IPS-18c (cell line): ENCODE measurements at regions not wholly inside any gene's neighbourhood (a gene's known extent, or its start where the extent isn't known, plus 50 kb on each side); places are given as distances from the start of the nearest gene placed in this dataset.

Source experiments
- H3K4me3 ChIP-seq: 2 replicates; pipeline ENCODE4 v1.7.0; 2013; ENCODE audit warnings: low read depth, mild to moderate bottlenecking, low read length, moderate library complexity; ENCODE audit not compliant: insufficient read depth
- H3K9me3 ChIP-seq: one replicate; pipeline ENCODE4 v1.6.1; 2013; ENCODE audit warnings: mild to moderate bottlenecking, low read length, moderate library complexity; ENCODE audit not compliant: control insufficient read depth, insufficient read depth

DNA sequence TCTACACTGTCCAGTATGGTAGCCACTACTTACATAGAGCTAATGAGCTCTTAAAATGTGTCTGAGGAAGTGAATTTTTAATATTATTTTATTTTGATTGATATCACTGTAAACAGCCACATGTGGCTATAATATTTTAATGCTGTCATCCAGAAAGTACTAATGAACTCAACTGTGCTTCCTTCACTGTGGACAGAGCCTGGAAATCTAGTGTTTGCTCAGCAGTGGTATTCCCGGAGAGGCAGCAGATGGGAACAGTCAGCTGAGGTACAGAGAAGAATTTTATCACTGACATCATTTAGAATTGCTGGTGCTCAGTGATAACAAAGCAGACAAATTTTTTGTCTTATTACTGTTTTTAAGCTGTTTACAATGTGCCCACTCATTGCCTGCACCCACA, 68.7 kb upstream of the ACP3 start:
- Histone ChIP-seq H3K4me3 (no peak overlapping the region), H3K9me3 (no peaks in the 10 kb centered on the region)

DNA sequence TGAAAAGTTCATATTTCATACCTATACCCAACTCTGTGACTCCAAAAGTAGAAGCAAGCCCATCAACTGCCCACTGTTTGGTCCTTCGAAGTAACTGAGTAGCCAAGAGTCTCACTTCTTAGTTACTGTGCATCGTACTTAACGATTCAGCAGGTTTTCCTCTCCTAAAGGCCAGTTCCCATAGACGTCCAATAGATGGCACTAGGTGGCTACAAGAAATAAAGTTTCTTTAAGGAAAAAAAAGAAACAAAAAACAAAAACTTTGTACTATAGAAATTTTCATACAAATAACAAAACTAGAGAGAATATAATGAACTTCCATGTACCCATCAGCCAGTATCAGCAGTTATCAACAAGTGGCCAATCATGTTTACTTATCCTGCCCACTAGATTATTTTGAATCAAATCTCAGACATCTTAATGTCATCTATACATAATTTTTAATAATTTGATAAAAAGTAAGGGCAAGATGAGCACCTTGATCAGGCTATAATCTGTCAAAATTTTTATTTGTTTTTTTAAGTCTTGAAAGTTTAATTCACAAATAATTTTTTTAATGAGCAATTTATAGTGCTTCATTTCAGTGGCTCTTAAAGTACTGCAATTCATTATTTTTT, 63.8 kb upstream of the ACP3 start:
- no peaks in the 10 kb centered on the region for H3K9me3 ChIP-seq
- no peak overlapping the region for H3K4me3 ChIP-seq

DNA sequence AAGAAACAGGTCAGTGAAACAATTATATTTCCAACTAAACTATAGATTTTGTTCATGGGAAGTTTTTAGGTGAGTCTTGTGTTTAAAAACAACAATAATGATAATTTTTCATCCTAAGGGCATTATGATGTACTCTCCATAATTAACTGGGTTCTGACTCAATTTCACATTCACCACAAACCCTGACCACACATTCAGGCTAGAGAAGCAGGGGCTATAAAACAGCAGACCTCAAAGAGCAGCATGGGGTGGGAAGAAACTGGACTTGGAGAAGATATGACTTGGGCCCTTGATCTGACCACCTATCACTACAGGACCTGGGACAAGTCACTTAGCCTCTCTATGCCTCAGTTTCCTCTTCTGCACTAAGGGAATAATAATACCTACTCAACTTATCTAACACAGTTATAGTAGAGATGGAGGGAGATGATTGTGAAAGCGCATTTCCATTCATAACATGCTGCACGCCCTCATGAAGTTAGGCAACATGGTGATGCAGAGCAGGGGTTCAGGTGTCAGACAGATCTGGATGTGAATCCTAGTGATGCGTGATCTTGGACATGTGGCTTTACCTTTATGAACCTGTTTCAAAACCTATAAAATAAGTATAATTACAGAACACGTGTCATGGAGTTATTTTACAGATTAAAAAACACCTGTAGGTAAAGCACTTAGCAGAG, 63.0 kb upstream of the ACP3 start:
- Histone ChIP-seq H3K9me3 (no peaks in the 10 kb centered on the region), H3K4me3 (no peak overlapping the region)

DNA sequence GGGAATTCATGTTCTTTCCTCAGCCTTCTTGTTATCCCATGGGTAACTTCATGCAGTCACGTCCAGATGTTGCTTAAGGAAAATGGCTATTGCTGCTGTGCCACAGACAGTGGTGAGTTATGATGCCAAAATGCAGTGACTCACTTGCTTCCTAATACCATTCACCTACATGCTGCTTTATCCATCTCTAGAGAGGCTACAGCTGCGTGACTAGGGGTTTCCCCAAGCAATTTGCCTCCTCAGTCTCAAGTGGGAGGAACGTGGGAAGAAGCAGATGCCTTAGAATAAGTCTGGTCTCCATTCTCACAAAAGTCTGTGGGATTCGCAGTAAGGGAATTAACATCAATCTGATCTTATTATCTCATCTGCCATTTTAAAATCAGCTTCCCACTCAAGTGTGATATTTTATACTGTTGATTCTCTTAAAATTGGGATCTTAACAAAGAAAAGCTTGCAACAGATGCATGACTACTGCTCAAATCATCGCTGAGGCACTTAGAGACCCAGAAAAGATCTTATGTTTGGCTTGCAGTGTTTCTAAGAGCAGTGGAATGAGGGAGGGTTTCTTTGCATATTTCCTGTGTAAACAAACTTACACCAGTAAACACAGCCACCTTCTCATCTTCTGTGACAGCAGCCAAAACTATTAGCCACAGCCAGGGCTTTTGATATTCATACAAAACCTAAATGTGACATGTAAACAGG, 62.0 kb upstream of the ACP3 start:
- Histone ChIP-seq H3K9me3 (no peaks in the 10 kb centered on the region), H3K4me3 (no peak overlapping the region)

DNA sequence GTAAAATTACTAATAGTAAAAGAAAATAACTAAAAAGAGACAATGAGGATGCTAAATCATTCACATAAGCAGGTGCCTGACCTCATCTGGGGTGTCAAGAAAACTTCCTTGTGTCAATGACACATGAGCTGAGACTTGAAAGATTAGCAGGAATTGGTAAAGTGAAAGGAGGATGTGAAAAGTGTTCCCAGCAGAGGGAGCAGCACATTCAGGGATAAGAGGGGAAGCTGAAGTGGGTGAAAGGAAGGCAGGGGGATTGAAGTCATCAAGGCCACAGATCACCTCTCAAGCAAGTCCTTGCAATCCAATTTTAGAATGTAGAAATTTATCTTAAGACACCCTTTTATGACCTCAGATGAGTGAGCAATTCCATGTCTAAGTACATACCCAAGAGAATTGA, 60.2 kb upstream of the ACP3 start:
- Histone ChIP-seq H3K4me3 (no peak overlapping the region), H3K9me3 (no peaks in the 10 kb centered on the region)

DNA sequence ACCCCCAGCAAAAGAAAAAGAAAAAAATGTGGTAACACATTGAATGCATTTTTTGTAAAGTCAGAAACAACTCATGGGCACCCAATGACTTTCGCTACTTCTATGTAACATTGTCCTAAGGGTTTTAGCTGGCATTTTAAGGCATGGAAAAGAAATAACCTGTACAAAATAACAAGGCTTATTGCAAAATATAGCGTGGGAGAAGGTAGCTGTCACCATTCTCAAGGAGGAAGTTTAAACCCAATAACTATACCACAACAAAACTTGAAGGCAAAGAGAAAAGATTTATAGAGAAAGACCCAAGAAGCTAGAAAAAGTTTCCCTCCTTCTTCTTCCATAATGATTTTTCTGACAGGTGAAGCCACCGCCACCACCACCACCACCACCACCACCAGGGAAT, 55.7 kb upstream of the ACP3 start:
- Histone ChIP-seq H3K9me3 (no peaks in the 10 kb centered on the region), H3K4me3 (no peak overlapping the region)

DNA sequence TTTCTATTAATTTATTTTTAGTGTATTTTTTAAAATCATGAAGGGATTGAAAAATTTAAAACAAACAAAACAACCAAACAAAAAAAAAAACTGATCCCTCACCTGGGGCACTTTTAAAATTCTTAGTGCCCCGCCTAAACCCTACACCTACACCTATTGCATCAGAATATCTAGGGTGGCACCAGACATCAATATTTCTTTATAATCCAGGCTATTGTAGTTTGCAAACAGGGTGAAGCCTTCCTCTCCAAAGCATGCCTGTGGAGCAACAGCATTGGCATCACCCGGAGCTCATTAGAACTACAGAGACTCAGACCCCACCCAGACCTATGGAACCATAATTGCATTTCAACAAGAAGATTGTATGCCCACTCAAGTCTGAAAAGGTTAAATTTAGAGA, 54.9 kb upstream of the ACP3 start:
- H3K4me3 ChIP-seq = no peak overlapping the region
- H3K9me3 ChIP-seq = no peaks in the 10 kb centered on the region

DNA sequence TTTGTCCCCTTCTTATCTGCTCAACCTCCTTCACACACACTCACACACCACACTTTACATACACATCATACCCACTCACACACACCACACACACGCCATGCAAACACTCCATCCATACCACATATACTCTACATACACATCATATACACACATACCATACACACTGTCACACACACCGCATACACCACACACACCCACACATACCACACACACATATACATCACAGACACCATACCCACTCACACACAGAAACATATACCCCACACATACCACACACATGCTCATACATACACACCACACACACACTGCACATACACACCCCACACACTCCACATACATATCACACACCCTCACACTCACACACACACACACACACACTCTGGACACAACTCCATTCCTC, 54.3 kb upstream of the ACP3 start:
- no peaks in the 10 kb centered on the region for H3K9me3 ChIP-seq
- H3K4me3 ChIP-seq = no peak overlapping the region

DNA sequence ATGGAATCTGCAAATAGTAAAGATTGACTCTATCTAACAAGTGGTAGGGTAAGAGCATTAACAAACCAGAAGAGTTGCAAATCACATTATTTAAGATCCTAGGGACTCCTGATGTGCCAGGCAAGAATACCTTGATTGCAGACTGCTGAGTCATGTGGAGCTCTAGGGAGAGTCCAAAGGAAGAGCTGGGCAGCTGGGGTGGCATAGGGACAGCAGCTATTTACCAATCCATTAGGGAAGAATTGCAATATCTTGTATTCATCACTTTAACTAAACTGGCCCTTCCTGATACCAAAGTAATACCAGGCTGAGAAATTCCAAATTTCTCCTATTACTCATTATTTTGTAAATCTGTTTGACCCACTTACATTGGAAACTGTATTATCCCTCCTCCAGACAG, 52.2 kb upstream of the ACP3 start:
- Histone ChIP-seq H3K9me3 (no peaks in the 10 kb centered on the region), H3K4me3 (no peak overlapping the region)

DNA sequence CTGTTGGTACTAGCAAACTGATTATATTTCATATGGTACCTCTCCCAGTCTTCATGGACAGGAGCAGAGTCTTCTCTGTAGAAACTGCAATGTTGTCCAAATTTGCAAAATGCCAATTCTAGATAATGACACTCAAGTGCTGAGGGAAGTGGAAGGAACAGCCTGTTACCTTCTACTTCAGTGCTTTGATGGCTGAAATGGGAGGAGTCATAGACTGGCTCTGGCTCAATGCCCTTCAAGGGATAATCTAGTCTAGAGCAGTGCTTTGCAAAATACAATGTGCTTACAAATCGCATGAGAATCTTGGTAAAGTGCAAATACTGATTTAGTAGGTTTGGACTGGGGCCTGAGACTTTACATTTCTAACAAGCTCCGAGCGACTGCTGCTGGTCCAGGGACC, 51.7 kb upstream of the ACP3 start:
- H3K9me3 ChIP-seq = peaks cover 2% of the 10 kb centered on the region
- H3K4me3 ChIP-seq = no peak overlapping the region

DNA sequence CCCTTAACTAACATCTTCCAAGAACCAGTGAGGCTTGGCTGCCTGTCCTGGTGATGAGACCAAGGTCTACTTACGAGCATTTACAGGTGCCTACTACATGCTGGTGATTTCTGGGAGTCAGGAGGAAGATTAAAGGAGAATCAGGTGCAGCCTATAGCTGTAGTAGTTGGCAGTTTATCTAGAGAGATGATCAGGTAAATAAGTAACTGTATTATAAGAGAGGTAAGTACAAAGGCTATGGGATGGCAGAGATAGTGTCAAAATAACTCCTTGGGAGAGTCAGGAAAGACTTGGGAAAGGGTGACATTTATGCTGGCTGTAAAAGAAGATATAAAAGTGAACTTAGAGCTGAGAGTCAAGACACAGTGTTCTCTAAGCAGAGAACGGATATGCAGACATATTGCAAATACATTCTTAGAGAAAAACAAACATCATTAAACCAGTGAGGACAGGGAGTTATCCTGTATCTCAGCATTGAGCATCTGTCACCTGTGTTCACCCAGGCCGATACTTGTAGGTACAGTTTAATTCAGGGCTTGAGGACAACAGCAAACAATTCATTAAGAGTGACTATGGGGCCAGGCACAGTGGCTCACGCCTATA, 49.7 kb upstream of the ACP3 start:
- Histone ChIP-seq H3K4me3 (no peak overlapping the region), H3K9me3 (peaks cover 2% of the 10 kb centered on the region)
